Subcutaneous abdominal adipose tissue (tissue), 5 donors: ENCODE measurements at regions not wholly inside any gene's neighbourhood (a gene's known extent, or its start where the extent isn't known, plus 50 kb on each side); places are given as distances from the start of the nearest gene placed in this dataset.

Source experiments
- H3K27ac ChIP-seq: one replicate; pipeline ENCODE4 v1.7.0; 2013; ENCODE audit warnings: low read depth, mild to moderate bottlenecking, inconsistent platforms, low read length, moderate library complexity
- H3K27me3 ChIP-seq, 5 donors: one replicate each; pipeline ENCODE4 v1.7.0; 2013; ENCODE audit warnings: low read length in 5 of 5, inconsistent platforms in 1 of 5; ENCODE audit not compliant: control insufficient read depth in 5 of 5, insufficient read depth in 4 of 5
- H3K36me3 ChIP-seq, 5 donors: one replicate each; pipeline ENCODE4 v1.7.0; 2013; ENCODE audit warnings: low read length in 5 of 5; ENCODE audit not compliant: control insufficient read depth in 5 of 5, insufficient read depth in 5 of 5
- H3K4me1 ChIP-seq, 5 donors: one replicate each; pipeline ENCODE4 v1.7.0; 2013; ENCODE audit warnings: low read length in 5 of 5, mild to moderate bottlenecking in 3 of 5, moderate library complexity in 1 of 5; ENCODE audit not compliant: control insufficient read depth in 5 of 5, insufficient read depth in 5 of 5
- H3K4me3 ChIP-seq, 5 donors: one replicate each; pipeline ENCODE4 v1.7.0; 2013; ENCODE audit warnings: low read length in 5 of 5, low read depth in 1 of 5
- H3K9ac ChIP-seq, 5 donors: one replicate each; pipeline ENCODE4 v1.7.0; 2013; ENCODE audit warnings: low read length in 5 of 5, mild to moderate bottlenecking in 4 of 5, moderate library complexity in 3 of 5
- H3K9me3 ChIP-seq, 5 donors: one replicate each; pipeline ENCODE4 v1.7.0; 2013; ENCODE audit warnings: low read length in 5 of 5; ENCODE audit not compliant: control insufficient read depth in 5 of 5
- donor health status: healthy.
- donor health status: healthy.
- donor health status: healthy.
- donor health status: healthy.
- donor health status: healthy.

DNA sequence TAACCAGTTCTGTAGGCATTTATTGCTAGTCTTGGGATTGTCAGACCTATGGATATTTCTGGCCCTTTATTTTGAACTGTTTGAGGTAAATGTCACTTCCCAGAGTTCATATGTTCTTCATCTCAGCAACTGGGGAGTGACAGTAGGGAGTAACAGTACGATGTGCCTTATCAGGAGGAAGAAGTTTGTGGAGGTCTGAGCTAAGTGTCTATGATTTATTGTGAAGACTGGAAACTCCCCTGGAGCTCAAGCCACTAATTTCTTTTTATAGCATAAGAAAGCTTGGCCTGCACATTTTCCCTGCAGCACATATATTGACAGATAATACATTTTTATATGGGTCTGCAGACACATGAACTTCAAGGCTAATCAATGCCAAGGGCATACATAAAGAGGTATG, 383.8 kb downstream of the GRXCR1 start:
- Histone ChIP-seq H3K9me3 (peaks cover 0 to 3% (median 0%) of the 10 kb centered on the region in 5 donors), H3K4me3 (no peak overlapping the region), H3K4me1 (no peaks in the 10 kb centered on the region), H3K36me3 (no peaks in the 10 kb centered on the region), H3K9ac (no peak overlapping the region), H3K27me3 (no peaks in the 10 kb centered on the region), H3K27ac (no peak overlapping the region)

DNA sequence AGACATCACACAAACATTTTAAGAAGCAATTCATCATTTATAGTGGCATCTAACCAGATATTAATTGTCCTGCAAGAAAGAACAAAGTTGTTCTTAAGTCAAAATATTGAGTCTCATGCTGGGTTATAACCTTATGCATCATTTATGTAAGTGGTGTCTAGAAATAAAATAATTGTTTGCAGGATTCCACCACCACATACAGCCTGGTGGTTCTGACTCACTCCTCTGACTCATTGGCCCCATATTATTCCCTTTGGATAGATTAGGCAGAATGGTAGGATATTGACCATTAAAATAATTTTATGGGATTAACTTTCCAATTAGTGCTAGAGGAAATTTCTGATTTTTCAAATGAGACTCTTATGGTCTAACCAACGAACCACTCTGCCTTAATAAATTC, 384.5 kb downstream of the GRXCR1 start:
- Histone ChIP-seq H3K27ac (no peak overlapping the region), H3K9me3 (no peaks in the 10 kb centered on the region), H3K9ac (no peak overlapping the region), H3K27me3 (no peaks in the 10 kb centered on the region), H3K36me3 (no peaks in the 10 kb centered on the region), H3K4me3 (no peak overlapping the region), H3K4me1 (no peaks in the 10 kb centered on the region)

DNA sequence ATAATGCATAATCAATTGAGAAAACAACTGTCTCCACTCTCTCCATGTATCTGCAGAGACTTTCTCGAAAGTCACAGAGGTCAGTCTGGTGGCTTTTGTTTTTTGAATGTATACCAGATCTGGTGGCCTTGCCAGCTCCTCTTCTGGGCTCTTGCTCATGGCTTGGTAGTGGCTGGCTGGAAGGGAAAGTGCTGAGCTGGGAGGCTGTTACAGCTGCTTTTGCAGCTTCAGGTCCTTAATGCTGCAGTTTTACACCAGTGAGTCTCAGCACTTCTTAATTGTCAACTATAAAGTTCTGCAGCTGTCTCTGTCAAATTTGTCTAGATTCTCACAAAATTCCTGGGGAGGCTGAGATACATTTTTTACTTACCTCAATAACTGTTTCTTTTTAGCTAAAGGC, 390.0 kb downstream of the GRXCR1 start:
- no peaks in the 10 kb centered on the region for H3K36me3 ChIP-seq

DNA sequence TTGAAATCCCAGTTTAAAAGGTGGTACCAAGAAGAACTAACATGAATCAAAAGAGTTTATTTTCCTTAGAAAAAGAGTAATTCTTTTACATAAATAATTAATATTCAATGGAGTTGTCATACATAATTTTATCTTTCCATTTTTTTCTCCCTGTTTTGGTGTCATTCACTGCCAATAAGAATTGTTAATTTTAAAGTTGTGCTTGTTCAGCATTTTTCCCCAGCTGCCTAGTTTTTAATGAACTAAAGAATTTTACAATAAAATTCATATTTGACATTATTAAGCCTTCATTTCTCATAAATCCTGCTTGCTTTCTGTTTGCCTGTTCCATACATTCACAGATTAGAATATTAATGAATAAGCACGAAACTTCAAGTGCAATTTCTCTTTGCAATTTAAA, 393.6 kb downstream of the GRXCR1 start:
- Histone ChIP-seq H3K27ac (no peak overlapping the region), H3K36me3 (no peaks in the 10 kb centered on the region), H3K9me3 (no peaks in the 10 kb centered on the region), H3K4me1 (no peaks in the 10 kb centered on the region), H3K9ac (no peak overlapping the region), H3K27me3 (no peaks in the 10 kb centered on the region), H3K4me3 (no peak overlapping the region)

More for the DNA sequence above, 390.0 kb downstream of the GRXCR1 start:
- no peak overlapping the region for H3K27ac ChIP-seq
- H3K27me3 ChIP-seq = no peaks in the 10 kb centered on the region
- no peaks in the 10 kb centered on the region for H3K4me1 ChIP-seq
- H3K9me3 ChIP-seq = no peaks in the 10 kb centered on the region
- no peak overlapping the region for H3K4me3 ChIP-seq
- H3K9ac ChIP-seq = no peak overlapping the region

DNA sequence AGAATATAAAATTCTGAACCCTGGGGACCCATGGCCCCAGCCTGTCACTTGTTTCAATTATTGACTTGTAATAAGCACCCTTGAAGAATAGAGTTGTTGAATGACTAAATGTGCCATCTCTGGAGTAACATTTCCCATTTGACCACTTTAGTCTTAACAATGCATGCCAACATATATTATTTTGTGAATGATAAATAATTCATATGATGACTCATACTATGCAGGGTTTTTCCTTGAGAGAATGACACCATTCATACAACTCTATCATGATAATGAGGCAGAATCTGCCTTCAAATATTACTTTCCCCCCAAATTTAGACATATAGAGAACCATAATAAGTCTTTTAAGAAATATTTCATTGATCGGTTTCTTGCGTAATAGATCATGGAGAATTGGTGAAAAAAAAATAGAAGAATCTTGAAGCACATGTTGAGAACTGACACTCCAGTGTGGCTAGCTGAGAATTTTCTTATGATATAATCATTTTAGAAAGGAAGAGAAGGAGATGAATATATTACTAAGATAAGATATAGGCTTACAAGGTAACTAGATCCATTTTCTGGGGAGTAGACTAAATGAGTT, 404.5 kb downstream of the GRXCR1 start:
- Histone ChIP-seq H3K9me3 (peaks cover 0 to 3% (median 0%) of the 10 kb centered on the region in 5 donors), H3K9ac (no peak overlapping the region), H3K4me3 (no peak overlapping the region), H3K27me3 (no peaks in the 10 kb centered on the region), H3K27ac (no peak overlapping the region), H3K4me1 (no peaks in the 10 kb centered on the region), H3K36me3 (no peaks in the 10 kb centered on the region)

DNA sequence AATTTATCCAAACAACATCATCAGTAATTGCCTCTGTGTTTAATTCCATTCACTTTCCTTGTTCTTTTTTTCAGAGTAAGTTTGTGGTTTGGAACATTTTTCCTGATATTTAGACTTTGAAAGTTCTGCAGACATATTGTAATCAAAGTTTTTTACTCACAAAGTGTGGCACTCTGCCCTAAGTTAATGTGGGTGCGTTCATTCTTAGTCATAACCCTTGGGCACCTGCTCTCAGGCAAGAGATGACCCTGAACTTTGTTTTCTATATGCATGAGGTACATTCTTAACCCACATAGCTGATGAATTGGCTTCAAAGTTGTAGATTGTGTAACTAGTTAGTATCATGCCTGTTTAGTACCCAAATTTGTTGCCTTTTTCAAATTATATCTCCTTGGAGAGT, 424.3 kb downstream of the GRXCR1 start:
- H3K9ac ChIP-seq = no peak overlapping the region
- no peak overlapping the region for H3K4me3 ChIP-seq
- peaks cover 0 to 6% (median 0%) of the 10 kb centered on the region in 5 donors for H3K9me3 ChIP-seq
- no peaks in the 10 kb centered on the region for H3K4me1 ChIP-seq
- no peaks in the 10 kb centered on the region for H3K36me3 ChIP-seq
- H3K27ac ChIP-seq = no peak overlapping the region
- no peaks in the 10 kb centered on the region for H3K27me3 ChIP-seq

DNA sequence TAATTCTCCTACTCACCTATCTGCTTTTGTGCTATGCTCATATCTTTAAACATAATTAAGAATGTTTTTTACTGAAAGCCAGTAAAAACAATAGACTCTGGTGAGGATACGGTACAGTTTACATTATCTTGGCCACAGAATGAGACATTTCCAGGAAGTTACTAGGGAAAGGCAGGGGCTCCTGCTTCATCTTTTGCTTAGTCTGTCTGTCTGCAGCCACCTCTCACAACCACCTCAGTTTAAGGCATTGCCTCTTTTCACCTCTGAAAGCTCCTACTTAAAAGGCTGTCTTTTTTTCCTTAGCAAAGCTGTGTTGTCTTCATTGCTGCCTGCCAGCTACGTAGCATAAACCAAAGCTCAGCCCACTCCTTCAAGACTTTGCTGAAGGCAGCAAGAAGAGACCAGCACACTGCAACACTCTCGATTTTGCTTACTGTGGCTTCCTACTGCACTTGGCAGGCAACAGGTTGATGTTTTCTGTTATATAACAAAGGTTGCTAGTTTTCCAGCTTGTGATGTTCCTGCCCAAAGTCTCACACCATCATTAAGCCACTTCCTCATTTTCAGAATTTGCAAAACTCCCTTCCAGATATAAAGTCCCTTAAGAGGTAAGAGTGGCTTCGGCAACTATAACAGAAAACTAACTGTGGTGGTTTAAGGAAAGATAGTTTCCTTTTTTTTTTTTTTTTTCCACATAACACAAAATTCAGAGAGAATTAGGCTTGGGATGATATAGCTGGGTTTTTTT, 432.9 kb downstream of the GRXCR1 start:
- Histone ChIP-seq H3K27me3 (no peaks in the 10 kb centered on the region), H3K36me3 (no peaks in the 10 kb centered on the region), H3K9ac (no peak overlapping the region), H3K4me3 (no peak overlapping the region), H3K27ac (no peak overlapping the region), H3K4me1 (no peaks in the 10 kb centered on the region), H3K9me3 (no peaks in the 10 kb centered on the region)

DNA sequence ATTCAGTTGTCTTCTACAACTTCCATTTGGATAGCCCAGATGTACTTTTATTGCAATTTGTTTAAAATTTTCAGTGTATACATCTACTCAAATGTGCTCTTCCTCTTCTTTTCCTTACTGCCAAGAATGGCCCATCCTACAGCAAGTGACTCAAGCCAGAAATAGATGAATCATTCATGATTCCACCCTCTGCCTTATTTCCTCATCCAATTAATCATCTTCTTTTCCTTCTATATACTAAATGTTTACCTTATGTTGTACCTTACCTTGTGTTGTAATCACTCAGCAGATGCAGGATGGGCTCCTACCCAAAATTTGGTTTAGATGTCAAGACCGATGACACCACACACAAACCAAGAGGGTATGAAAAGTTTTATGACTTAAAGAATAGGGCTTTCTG, 437.8 kb downstream of the GRXCR1 start:
- Histone ChIP-seq H3K27me3 (no peaks in the 10 kb centered on the region), H3K9ac (no peak overlapping the region), H3K27ac (no peak overlapping the region), H3K36me3 (no peaks in the 10 kb centered on the region), H3K4me1 (no peaks in the 10 kb centered on the region), H3K4me3 (no peak overlapping the region), H3K9me3 (no peaks in the 10 kb centered on the region)

DNA sequence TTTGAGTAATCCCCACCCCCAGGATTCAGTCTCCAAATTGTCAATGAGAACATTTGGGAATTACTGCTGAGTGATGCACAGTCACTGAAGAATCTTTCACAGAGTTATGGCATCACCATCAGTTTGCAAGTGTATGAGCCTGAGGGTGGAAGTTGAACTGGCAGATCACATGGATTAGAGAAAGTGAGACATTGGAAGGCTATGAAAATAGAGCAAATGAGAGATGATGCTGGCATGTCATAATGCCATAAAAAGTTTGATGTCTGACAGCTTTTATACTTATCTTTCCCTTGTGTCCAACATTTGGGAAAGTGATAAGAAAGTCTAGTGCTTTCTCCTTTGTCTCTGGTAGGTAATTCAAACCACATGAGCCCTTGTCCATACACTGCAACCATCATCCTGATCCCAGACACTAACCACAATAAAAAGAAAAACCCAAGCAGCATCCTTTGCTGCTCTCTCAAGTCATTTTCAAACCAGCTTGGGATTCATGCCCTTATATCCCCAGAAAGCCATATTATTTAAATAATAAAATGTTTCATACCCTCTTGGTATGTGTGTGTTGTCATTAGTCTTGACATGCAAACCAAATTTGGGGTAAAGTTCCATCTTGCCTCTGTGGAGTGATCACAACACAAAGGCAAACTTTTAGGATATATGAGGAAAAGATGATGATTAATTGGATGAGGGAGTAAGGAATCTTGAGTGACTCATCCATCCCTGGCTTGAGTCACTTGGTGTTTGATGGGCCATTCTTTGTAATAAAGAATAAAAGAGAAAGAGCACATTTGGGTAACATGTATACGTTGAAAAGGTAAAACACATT, 438.9 kb downstream of the GRXCR1 start:
- H3K9me3 ChIP-seq = no peaks in the 10 kb centered on the region
- H3K9ac ChIP-seq = no peak overlapping the region
- no peaks in the 10 kb centered on the region for H3K36me3 ChIP-seq
- H3K4me1 ChIP-seq = no peaks in the 10 kb centered on the region
- H3K4me3 ChIP-seq = no peak overlapping the region
- H3K27ac ChIP-seq = no peak overlapping the region
- H3K27me3 ChIP-seq = no peaks in the 10 kb centered on the region

DNA sequence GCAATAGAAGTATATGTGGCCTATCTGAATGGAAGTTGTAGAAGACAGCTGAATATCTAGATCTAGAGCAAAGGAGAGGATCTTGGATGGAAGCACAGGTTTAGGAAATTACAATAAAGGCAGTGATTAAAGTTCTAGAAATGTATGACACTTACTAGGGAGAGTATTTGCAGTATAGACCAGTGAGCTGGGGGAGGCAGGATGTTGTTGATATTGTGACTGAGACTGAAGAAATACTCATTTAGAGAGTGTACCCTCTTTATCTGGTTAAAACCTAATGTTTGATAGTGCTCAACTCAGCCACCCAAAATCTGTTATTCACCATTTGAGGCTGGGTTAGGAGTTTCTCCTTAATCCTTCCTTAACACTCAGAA, 439.5 kb downstream of the GRXCR1 start:
- Histone ChIP-seq H3K9ac (no peak overlapping the region), H3K9me3 (no peaks in the 10 kb centered on the region), H3K4me3 (no peak overlapping the region), H3K27ac (no peak overlapping the region), H3K36me3 (no peaks in the 10 kb centered on the region), H3K4me1 (no peaks in the 10 kb centered on the region), H3K27me3 (no peaks in the 10 kb centered on the region)
